Inflammatory macrophage treated with lipopolysaccharide for 4 hours (primary cell): ENCODE measurements at regions not wholly inside any gene's neighbourhood (a gene's known extent, or its start where the extent isn't known, plus 50 kb on each side); places are given as distances from the start of the nearest gene placed in this dataset.

Source experiments
- DNase-seq: peaks from one replicate; pipeline ENCODE4 v3.0.0-alpha.2; 2020

GRCh38 chr2:105617631-105618350, 126.9 kb upstream of the NCK2 start:
- no peak for DNase-seq

DNA sequence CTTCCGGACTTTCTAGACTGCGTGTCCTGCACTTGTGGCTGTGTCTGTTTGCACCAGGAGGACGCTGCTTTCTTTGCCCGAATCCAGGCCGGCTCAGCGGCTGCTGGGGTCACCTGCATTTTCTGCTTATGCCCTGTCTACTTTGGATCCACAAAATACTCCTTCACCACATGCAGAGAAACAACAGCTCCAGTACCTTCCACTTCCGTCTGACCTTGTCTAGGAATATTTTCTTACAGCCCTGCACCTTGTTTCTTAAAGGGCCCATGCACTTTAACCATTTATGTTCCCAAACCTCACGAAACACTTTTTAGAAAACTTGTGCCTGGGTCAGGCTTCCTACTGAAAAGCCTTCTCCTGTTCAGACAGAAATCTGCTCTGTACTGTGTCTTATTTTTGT, 129.4 kb upstream of the NCK2 start:
- DNase-seq, result no peak

- no peak for DNase-seq
Measured at GRCh38 chr2:105611811-105612424, 132.8 kb upstream of the NCK2 start.

GRCh38 chr2:105611333-105611637, 133.4 kb upstream of the NCK2 start:
- no peak for DNase-seq

- no peak for DNase-seq
Measured at GRCh38 chr2:105610576-105611332, 134.0 kb upstream of the NCK2 start.

GRCh38 chr2:105609746-105610402, 134.8 kb upstream of the NCK2 start:
- no peak for DNase-seq

- no peak for DNase-seq
Measured at GRCh38 chr2:105607920-105608504, 136.7 kb upstream of the NCK2 start.

DNA sequence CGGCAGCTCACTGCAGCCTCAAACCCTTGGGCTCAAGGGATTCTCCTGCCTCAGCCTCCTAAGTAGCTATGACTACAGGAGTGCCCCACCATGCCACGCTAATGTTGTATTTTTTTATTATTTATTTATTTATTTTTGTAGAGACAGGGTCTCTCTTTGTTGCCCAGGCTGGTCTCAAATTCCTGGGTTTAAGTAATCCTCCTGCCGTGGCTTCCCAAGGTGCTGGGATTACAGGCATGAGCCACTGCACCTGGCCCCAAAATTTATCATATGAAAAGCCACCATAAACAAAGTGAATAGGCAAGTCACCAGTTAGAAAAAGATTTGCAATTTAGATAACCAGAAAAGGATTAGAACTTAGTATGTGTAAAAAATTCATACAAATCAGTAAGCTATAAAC, 138.6 kb upstream of the NCK2 start:
- no peak for DNase-seq

DNA sequence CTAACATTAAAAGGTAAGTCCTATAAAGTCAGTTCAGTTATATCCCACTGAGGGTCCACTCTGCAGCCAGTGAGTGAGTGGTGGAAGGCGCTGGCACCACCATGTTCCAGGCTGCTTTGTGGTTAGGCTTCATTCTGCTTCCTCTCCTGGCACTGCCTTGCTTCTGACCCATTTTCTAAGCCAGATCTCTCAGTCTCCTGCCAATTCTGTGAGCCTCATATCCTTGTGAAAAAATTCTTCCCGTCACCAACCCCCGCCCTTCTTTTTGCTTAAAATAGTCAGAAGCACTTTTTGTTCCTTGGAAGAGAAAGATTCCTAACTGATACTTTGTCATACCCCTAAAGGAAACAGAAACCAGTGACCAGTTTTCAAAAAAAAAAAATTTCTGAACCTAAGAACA, 139.8 kb upstream of the NCK2 start:
- DNase-seq, result no peak

GRCh38 chr2:105600949-105601794, 143.5 kb upstream of the NCK2 start:
- no peak for DNase-seq

GRCh38 chr2:105600602-105600948, 144.1 kb upstream of the NCK2 start:
- no peak for DNase-seq

GRCh38 chr2:105600037-105600442, 144.7 kb upstream of the NCK2 start:
- DNase-seq, result no peak

- DNase-seq, result no peak
Measured at GRCh38 chr2:105598829-105599698, 145.6 kb upstream of the NCK2 start.

GRCh38 chr2:105597806-105598803, 146.6 kb upstream of the NCK2 start:
- no peak for DNase-seq

GRCh38 chr2:105597011-105597805, 147.5 kb upstream of the NCK2 start:
- DNase-seq, result no peak

DNA sequence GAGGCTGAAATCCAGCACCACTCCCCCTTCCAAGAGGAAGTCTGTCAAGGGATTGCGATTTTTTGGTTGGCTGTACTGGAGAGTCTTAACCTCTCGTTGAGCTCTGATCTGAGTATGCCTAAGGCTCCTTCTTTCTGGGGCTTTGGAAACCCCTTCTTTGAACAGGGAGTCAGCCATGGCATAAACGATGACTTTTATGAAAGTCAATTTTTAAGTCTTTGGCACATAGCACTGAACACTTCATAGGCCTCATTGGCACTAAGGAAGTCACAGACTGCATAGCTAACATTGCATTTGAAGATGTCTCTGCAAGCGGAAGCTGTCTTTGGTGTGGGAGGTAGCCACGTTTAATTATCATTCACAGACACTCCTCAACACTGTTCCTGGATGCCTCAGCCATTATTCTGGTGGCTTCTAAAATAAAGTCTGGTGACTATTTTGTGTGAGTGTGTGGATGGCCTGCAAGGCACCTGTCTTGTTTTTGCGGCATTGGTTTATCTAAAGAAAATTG, 148.2 kb upstream of the NCK2 start:
- no peak for DNase-seq

DNA sequence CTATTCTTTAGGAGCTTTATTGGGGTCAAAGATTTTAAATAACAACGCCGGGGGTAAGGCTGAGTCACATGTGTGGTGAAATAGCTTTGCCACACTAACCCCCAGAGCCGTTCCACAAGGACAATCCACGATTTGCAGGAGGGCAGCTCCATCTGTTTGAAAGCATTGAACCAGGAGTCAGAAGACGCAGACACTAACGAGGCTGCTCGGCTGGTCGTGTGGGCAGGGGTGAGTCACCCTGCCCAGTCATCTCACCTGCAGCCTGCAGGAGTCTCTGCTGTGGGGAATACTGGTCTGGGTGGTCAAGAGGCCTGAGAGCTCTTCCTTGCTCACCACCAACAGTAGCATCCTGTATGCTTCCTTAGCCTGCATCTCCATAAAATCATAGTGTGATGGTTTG, 149.2 kb upstream of the NCK2 start:
- no peak for DNase-seq

- DNase-seq, result no peak
Measured at GRCh38 chr2:105593221-105593967, 151.3 kb upstream of the NCK2 start.
